ENCODE measurements at regions not wholly inside any gene's neighbourhood (a gene's known extent, or its start where the extent isn't known, plus 50 kb on each side); places are given as distances from the start of the nearest gene placed in this dataset.

- TF ChIP-seq, protein P1, sequence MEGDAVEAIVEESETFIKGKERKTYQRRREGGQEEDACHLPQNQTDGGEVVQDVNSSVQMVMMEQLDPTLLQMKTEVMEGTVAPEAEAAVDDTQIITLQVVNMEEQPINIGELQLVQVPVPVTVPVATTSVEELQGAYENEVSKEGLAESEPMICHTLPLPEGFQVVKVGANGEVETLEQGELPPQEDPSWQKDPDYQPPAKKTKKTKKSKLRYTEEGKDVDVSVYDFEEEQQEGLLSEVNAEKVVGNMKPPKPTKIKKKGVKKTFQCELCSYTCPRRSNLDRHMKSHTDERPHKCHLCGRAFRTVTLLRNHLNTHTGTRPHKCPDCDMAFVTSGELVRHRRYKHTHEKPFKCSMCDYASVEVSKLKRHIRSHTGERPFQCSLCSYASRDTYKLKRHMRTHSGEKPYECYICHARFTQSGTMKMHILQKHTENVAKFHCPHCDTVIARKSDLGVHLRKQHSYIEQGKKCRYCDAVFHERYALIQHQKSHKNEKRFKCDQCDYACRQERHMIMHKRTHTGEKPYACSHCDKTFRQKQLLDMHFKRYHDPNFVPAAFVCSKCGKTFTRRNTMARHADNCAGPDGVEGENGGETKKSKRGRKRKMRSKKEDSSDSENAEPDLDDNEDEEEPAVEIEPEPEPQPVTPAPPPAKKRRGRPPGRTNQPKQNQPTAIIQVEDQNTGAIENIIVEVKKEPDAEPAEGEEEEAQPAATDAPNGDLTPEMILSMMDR (IDR thresholded peaks at IDR 0.05 in 4 of 5, conservative IDR thresholded peaks at IDR 0.05 in 1 of 5): no peak
- TF ChIP-seq POLR2A (IDR thresholded peaks at IDR 0.05): no peak
Measured at GRCh38 chr11:115672412-115672811, 168.2 kb upstream of the CADM1 start.

Data from gastrocnemius medialis (tissue), 4 donors.